ENCODE measurements at regions not wholly inside any gene's neighbourhood (a gene's known extent, or its start where the extent isn't known, plus 50 kb on each side); places are given as distances from the start of the nearest gene placed in this dataset.

DNA sequence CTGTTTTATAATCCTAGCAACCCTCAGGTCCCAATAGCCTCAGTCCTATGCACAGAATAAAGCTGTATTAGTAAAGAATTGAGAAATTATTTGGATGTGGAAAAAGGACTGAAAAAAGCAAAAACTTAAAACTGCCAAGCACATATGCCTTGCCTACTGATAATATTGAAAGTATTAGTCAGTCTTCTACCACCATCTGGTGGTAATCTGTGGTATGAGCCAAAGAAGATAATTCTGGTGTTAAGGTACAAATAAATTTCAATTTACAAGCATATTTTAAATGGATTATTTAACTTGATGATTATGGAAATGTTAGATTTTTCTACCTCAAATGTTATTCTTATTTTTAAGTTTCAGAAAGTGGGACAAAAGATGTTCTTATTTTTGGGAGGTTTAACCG lies 460.3 kb upstream of the KLHL1 start:
- ChIA-PET CTCF (interaction anchor here (0.6 to 2.0 kb wide), 11 partner anchors 13 to 1769 kb away, joined by 3 to 7 read pairs (median 3); no protein-coding TSS in a partner anchor), POLR2A (no interaction called here)
- WGBS (ENCODE audit: low lambda C conversion rate): 71% methylated on average over 1 of the region's 1 CpG
- Histone ChIP-seq H3K36me3 (replicated peaks in 1 of 2; ENCODE audit: control insufficient read depth in 1 of 2, insufficient read depth in 2 of 2, low read length in 1 of 2) (no peaks in the 10 kb centered on the region), H3K79me2 (ENCODE audit: insufficient read depth) (no peaks in the 10 kb centered on the region), H3K4me1 (ENCODE audit: control insufficient read depth in 1 of 2, insufficient read depth in 2 of 2, low read depth in 1 of 2, low read length in 1 of 2) (no peaks in the 10 kb centered on the region), H3K27ac (ENCODE audit: low read depth in 2 of 2, low read length in 1 of 2) (no peak overlapping the region), H3K4me2 (no peak overlapping the region), H2AFZ (ENCODE audit: low read depth) (no peak overlapping the region), H3K9me3 (no peaks in the 10 kb centered on the region), H3K9ac (no peak overlapping the region), H3K27me3 (ENCODE audit: insufficient read depth) (no peaks in the 10 kb centered on the region), H3K9me2 (no peaks in the 10 kb centered on the region), H3K4me3 (ENCODE audit: low read depth in 2 of 2, low read length in 1 of 2) (peak overlapping the region in 1 of 2 experiments; percentile 19; a peak in 1 of 4 replicates), H4K20me1 (ENCODE audit: insufficient read depth) (no peaks in the 10 kb centered on the region), H3F3A (replicated peaks; ENCODE audit: insufficient read depth) (no peaks in the 10 kb centered on the region)
- peak; percentile 21 for DNase-seq
- TF ChIP-seq TEAD4 (IDR thresholded peaks at IDR 0.05; ENCODE audit: borderline replicate concordance, insufficient read depth) (no peak), TAF1 (IDR thresholded peaks at IDR 0.05; ENCODE audit: borderline replicate concordance, low read depth, low read length) (no peak), EZH2phosphoT487 (IDR thresholded peaks at IDR 0.05; ENCODE audit: borderline replicate concordance, low read depth) (no peak), ELF1 (IDR thresholded peaks at IDR 0.05) (no peak), SMC3 (IDR thresholded peaks at IDR 0.05; ENCODE audit: low read depth, low read length) (peak; percentile 81), TCF12 (IDR thresholded peaks at IDR 0.05) (no peak), RAD21 (IDR thresholded peaks at IDR 0.05; ENCODE audit: low read length) (peak; percentile 95)
- TF ChIP-seq, protein P1, sequence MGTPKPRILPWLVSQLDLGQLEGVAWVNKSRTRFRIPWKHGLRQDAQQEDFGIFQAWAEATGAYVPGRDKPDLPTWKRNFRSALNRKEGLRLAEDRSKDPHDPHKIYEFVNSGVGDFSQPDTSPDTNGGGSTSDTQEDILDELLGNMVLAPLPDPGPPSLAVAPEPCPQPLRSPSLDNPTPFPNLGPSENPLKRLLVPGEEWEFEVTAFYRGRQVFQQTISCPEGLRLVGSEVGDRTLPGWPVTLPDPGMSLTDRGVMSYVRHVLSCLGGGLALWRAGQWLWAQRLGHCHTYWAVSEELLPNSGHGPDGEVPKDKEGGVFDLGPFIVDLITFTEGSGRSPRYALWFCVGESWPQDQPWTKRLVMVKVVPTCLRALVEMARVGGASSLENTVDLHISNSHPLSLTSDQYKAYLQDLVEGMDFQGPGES (IDR thresholded peaks at IDR 0.05; ENCODE audit: low read depth, low read length): no peak
- TF ChIP-seq, protein P2, sequence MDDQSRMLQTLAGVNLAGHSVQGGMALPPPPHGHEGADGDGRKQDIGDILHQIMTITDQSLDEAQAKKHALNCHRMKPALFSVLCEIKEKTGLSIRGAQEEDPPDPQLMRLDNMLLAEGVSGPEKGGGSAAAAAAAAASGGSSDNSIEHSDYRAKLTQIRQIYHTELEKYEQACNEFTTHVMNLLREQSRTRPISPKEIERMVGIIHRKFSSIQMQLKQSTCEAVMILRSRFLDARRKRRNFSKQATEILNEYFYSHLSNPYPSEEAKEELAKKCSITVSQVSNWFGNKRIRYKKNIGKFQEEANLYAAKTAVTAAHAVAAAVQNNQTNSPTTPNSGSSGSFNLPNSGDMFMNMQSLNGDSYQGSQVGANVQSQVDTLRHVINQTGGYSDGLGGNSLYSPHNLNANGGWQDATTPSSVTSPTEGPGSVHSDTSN (IDR thresholded peaks at IDR 0.05): no peak
- TF ChIP-seq, protein P3, sequence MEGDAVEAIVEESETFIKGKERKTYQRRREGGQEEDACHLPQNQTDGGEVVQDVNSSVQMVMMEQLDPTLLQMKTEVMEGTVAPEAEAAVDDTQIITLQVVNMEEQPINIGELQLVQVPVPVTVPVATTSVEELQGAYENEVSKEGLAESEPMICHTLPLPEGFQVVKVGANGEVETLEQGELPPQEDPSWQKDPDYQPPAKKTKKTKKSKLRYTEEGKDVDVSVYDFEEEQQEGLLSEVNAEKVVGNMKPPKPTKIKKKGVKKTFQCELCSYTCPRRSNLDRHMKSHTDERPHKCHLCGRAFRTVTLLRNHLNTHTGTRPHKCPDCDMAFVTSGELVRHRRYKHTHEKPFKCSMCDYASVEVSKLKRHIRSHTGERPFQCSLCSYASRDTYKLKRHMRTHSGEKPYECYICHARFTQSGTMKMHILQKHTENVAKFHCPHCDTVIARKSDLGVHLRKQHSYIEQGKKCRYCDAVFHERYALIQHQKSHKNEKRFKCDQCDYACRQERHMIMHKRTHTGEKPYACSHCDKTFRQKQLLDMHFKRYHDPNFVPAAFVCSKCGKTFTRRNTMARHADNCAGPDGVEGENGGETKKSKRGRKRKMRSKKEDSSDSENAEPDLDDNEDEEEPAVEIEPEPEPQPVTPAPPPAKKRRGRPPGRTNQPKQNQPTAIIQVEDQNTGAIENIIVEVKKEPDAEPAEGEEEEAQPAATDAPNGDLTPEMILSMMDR (IDR thresholded peaks at IDR 0.05): peak; percentile 88

DNA sequence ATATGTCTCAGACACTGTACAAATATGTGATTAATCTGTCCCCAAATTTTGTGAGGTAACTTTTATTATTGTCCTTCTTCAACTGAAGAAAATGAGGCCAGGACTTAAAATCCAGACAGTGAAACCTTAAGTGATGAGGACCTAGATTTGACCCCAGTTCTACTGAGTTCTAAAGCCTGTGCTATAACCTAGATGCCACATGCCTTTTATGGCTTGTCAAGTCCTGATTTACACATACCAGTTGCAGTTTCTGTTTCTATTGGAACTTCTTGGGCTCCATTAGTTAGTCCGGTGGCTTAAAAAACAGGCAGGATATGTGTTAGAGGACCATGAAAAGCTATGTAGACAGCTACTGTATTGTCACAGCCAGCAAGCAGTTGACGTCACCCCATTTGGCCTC lies 436.5 kb upstream of the KLHL1 start:
- Histone ChIP-seq H3K4me3 (ENCODE audit: low read depth in 2 of 2, low read length in 1 of 2) (no peak overlapping the region), H3K4me2 (no peak overlapping the region), H3K36me3 (replicated peaks in 1 of 2; ENCODE audit: control insufficient read depth in 1 of 2, insufficient read depth in 2 of 2, low read length in 1 of 2) (no peaks in the 10 kb centered on the region), H3K4me1 (ENCODE audit: control insufficient read depth in 1 of 2, insufficient read depth in 2 of 2, low read depth in 1 of 2, low read length in 1 of 2) (no peaks in the 10 kb centered on the region), H3K9me2 (no peaks in the 10 kb centered on the region), H3K9ac (no peak overlapping the region), H3F3A (replicated peaks; ENCODE audit: insufficient read depth) (no peaks in the 10 kb centered on the region), H3K27ac (ENCODE audit: low read depth in 2 of 2, low read length in 1 of 2) (no peak overlapping the region), H3K9me3 (no peaks in the 10 kb centered on the region), H2AFZ (ENCODE audit: low read depth) (no peak overlapping the region), H4K20me1 (ENCODE audit: insufficient read depth) (no peaks in the 10 kb centered on the region), H3K79me2 (ENCODE audit: insufficient read depth) (no peaks in the 10 kb centered on the region), H3K27me3 (ENCODE audit: insufficient read depth) (no peaks in the 10 kb centered on the region)
- no peak for DNase-seq
- 76% methylated on average over 2 of the region's 2 CpGs for WGBS (ENCODE audit: low lambda C conversion rate)
- CTCF ChIA-PET: no interaction called here
- POLR2A ChIA-PET: no interaction called here
- no peak for TF ChIP-seq POLR2AphosphoS5 (IDR thresholded peaks at IDR 0.05; ENCODE audit: low read depth, low read length)
- TF ChIP-seq, protein P4, sequence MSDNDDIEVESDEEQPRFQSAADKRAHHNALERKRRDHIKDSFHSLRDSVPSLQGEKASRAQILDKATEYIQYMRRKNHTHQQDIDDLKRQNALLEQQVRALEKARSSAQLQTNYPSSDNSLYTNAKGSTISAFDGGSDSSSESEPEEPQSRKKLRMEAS (IDR thresholded peaks at IDR 0.05; ENCODE audit: low read depth): no peak
- no peak for TF ChIP-seq RFX5 (IDR thresholded peaks at IDR 0.05; ENCODE audit: low read length)
- TF ChIP-seq FOXJ3 (CRISPR knock-in tag; IDR thresholded peaks at IDR 0.05): no peak
- TF ChIP-seq ELF1 (IDR thresholded peaks at IDR 0.05): no peak
- TF ChIP-seq TAF1 (IDR thresholded peaks at IDR 0.05; ENCODE audit: borderline replicate concordance, low read depth, low read length): no peak
- no peak for TF ChIP-seq EZH2phosphoT487 (IDR thresholded peaks at IDR 0.05; ENCODE audit: borderline replicate concordance, low read depth)
- TF ChIP-seq SIN3A (IDR thresholded peaks at IDR 0.05; ENCODE audit: borderline replicate concordance, low read depth, low read length): no peak
- no peak for TF ChIP-seq MXI1 (IDR thresholded peaks at IDR 0.05; ENCODE audit: low read depth, low read length)
- TF ChIP-seq RXRA (IDR thresholded peaks at IDR 0.05; ENCODE audit: borderline replicate concordance, low read depth): no peak
- TF ChIP-seq NRF1 (IDR thresholded peaks at IDR 0.05; ENCODE audit: low read depth, low read length): no peak
